ENCODE measurements at regions not wholly inside any gene's neighbourhood (a gene's known extent, or its start where the extent isn't known, plus 50 kb on each side); places are given as distances from the start of the nearest gene placed in this dataset.
"Not testable (repeated sequence)": the region's sequence is repeated elsewhere in the genome, so short reads cannot be mapped to it uniquely, and the experiment has no call there.

- H3F3A ChIP-seq (ENCODE audit: control insufficient read depth, insufficient read depth); H3K4me2 ChIP-seq (ENCODE audit: low read length); H3K9me3 ChIP-seq (ENCODE audit: control insufficient read depth, insufficient read depth, low read length); H3K79me2 ChIP-seq (ENCODE audit: control insufficient read depth, low read length); H3K27ac ChIP-seq (ENCODE audit: low read depth, low read length); H3K9me2 ChIP-seq (replicated peaks; ENCODE audit: control insufficient read depth, low read length); H3K27me3 ChIP-seq (ENCODE audit: control insufficient read depth, low read length); H3K4me1 ChIP-seq (ENCODE audit: control insufficient read depth, low read length); H3K4me3 ChIP-seq (ENCODE audit: low read length); H3K36me3 ChIP-seq (ENCODE audit: control insufficient read depth, low read length); H4K20me1 ChIP-seq (ENCODE audit: control insufficient read depth, insufficient read depth, low read depth, low read length): not testable (repeated sequence)
Observed at GRCh38 chr9:39632071-39632470, 276.6 kb downstream of the SPATA31A1 start.

GRCh38 chr9:39649029-39649428, 293.6 kb downstream of the SPATA31A1 start:
- H3K9me2 ChIP-seq (replicated peaks; ENCODE audit: control insufficient read depth, low read length); H3F3A ChIP-seq (ENCODE audit: control insufficient read depth, insufficient read depth); H3K36me3 ChIP-seq (ENCODE audit: control insufficient read depth, low read length); H4K20me1 ChIP-seq (ENCODE audit: control insufficient read depth, insufficient read depth, low read depth, low read length); H3K79me2 ChIP-seq (ENCODE audit: control insufficient read depth, low read length); H3K27ac ChIP-seq (ENCODE audit: low read depth, low read length); H3K9me3 ChIP-seq (ENCODE audit: control insufficient read depth, insufficient read depth, low read length); H3K27me3 ChIP-seq (ENCODE audit: control insufficient read depth, low read length); H3K4me1 ChIP-seq (ENCODE audit: control insufficient read depth, low read length); H3K4me2 ChIP-seq (ENCODE audit: low read length); H3K4me3 ChIP-seq (ENCODE audit: low read length): not testable (repeated sequence)

- not testable (repeated sequence) for H4K20me1 ChIP-seq (ENCODE audit: control insufficient read depth, insufficient read depth, low read depth, low read length); H3K79me2 ChIP-seq (ENCODE audit: control insufficient read depth, low read length); H3K4me3 ChIP-seq (ENCODE audit: low read length); H3K36me3 ChIP-seq (ENCODE audit: control insufficient read depth, low read length); H3K4me1 ChIP-seq (ENCODE audit: control insufficient read depth, low read length); H3F3A ChIP-seq (ENCODE audit: control insufficient read depth, insufficient read depth); H3K4me2 ChIP-seq (ENCODE audit: low read length); H3K9me3 ChIP-seq (ENCODE audit: control insufficient read depth, insufficient read depth, low read length); H3K27me3 ChIP-seq (ENCODE audit: control insufficient read depth, low read length); H3K9me2 ChIP-seq (replicated peaks; ENCODE audit: control insufficient read depth, low read length)
- H3K27ac ChIP-seq (ENCODE audit: low read depth, low read length) = 0 out of 2 replicates have a peak overlapping the region, but pooled peaks have one; percentile 24
Observed at GRCh38 chr9:39656960-39657603, 301.6 kb downstream of the SPATA31A1 start.

- H3K27me3 ChIP-seq (ENCODE audit: control insufficient read depth, low read length); H3K4me3 ChIP-seq (ENCODE audit: low read length); H3K79me2 ChIP-seq (ENCODE audit: control insufficient read depth, low read length); H3F3A ChIP-seq (ENCODE audit: control insufficient read depth, insufficient read depth); H3K4me1 ChIP-seq (ENCODE audit: control insufficient read depth, low read length); H4K20me1 ChIP-seq (ENCODE audit: control insufficient read depth, insufficient read depth, low read depth, low read length); H3K36me3 ChIP-seq (ENCODE audit: control insufficient read depth, low read length); H3K4me2 ChIP-seq (ENCODE audit: low read length); H3K27ac ChIP-seq (ENCODE audit: low read depth, low read length); H3K9me2 ChIP-seq (replicated peaks; ENCODE audit: control insufficient read depth, low read length); H3K9me3 ChIP-seq (ENCODE audit: control insufficient read depth, insufficient read depth, low read length): not testable (repeated sequence)
Observed at GRCh38 chr9:39663020-39663419, 307.6 kb downstream of the SPATA31A1 start.

- H3K4me3 ChIP-seq (ENCODE audit: low read length); H3K4me1 ChIP-seq (ENCODE audit: control insufficient read depth, low read length); H3K4me2 ChIP-seq (ENCODE audit: low read length); H3F3A ChIP-seq (ENCODE audit: control insufficient read depth, insufficient read depth); H3K9me2 ChIP-seq (replicated peaks; ENCODE audit: control insufficient read depth, low read length); H3K36me3 ChIP-seq (ENCODE audit: control insufficient read depth, low read length); H4K20me1 ChIP-seq (ENCODE audit: control insufficient read depth, insufficient read depth, low read depth, low read length); H3K9me3 ChIP-seq (ENCODE audit: control insufficient read depth, insufficient read depth, low read length); H3K27ac ChIP-seq (ENCODE audit: low read depth, low read length); H3K79me2 ChIP-seq (ENCODE audit: control insufficient read depth, low read length); H3K27me3 ChIP-seq (ENCODE audit: control insufficient read depth, low read length): not testable (repeated sequence)
Observed at GRCh38 chr9:39663713-39664112, 308.2 kb downstream of the SPATA31A1 start.

- H3K4me1 ChIP-seq (ENCODE audit: control insufficient read depth, low read length); H3K27me3 ChIP-seq (ENCODE audit: control insufficient read depth, low read length); H3K4me3 ChIP-seq (ENCODE audit: low read length); H4K20me1 ChIP-seq (ENCODE audit: control insufficient read depth, insufficient read depth, low read depth, low read length); H3K79me2 ChIP-seq (ENCODE audit: control insufficient read depth, low read length); H3K36me3 ChIP-seq (ENCODE audit: control insufficient read depth, low read length); H3F3A ChIP-seq (ENCODE audit: control insufficient read depth, insufficient read depth); H3K9me3 ChIP-seq (ENCODE audit: control insufficient read depth, insufficient read depth, low read length); H3K27ac ChIP-seq (ENCODE audit: low read depth, low read length); H3K9me2 ChIP-seq (replicated peaks; ENCODE audit: control insufficient read depth, low read length); H3K4me2 ChIP-seq (ENCODE audit: low read length): not testable (repeated sequence)
Observed at GRCh38 chr9:39665020-39665419, 309.6 kb downstream of the SPATA31A1 start.

GRCh38 chr9:39674437-39675210, 319.2 kb downstream of the SPATA31A1 start:
- H3K9me3 ChIP-seq (ENCODE audit: control insufficient read depth, insufficient read depth, low read length); H3K36me3 ChIP-seq (ENCODE audit: control insufficient read depth, low read length); H3F3A ChIP-seq (ENCODE audit: control insufficient read depth, insufficient read depth); H3K79me2 ChIP-seq (ENCODE audit: control insufficient read depth, low read length); H3K4me2 ChIP-seq (ENCODE audit: low read length); H3K4me3 ChIP-seq (ENCODE audit: low read length); H3K27ac ChIP-seq (ENCODE audit: low read depth, low read length); H3K9me2 ChIP-seq (replicated peaks; ENCODE audit: control insufficient read depth, low read length); H3K4me1 ChIP-seq (ENCODE audit: control insufficient read depth, low read length); H3K27me3 ChIP-seq (ENCODE audit: control insufficient read depth, low read length); H4K20me1 ChIP-seq (ENCODE audit: control insufficient read depth, insufficient read depth, low read depth, low read length): not testable (repeated sequence)

GRCh38 chr9:39675211-39675553, 319.7 kb downstream of the SPATA31A1 start:
- not testable (repeated sequence) for H3K9me2 ChIP-seq (replicated peaks; ENCODE audit: control insufficient read depth, low read length); H3K27ac ChIP-seq (ENCODE audit: low read depth, low read length); H3K4me3 ChIP-seq (ENCODE audit: low read length); H4K20me1 ChIP-seq (ENCODE audit: control insufficient read depth, insufficient read depth, low read depth, low read length); H3F3A ChIP-seq (ENCODE audit: control insufficient read depth, insufficient read depth); H3K9me3 ChIP-seq (ENCODE audit: control insufficient read depth, insufficient read depth, low read length); H3K4me2 ChIP-seq (ENCODE audit: low read length); H3K36me3 ChIP-seq (ENCODE audit: control insufficient read depth, low read length); H3K79me2 ChIP-seq (ENCODE audit: control insufficient read depth, low read length); H3K4me1 ChIP-seq (ENCODE audit: control insufficient read depth, low read length); H3K27me3 ChIP-seq (ENCODE audit: control insufficient read depth, low read length)
